Subcutaneous abdominal adipose tissue (tissue), 5 donors: ENCODE measurements at regions not wholly inside any gene's neighbourhood (a gene's known extent, or its start where the extent isn't known, plus 50 kb on each side); places are given as distances from the start of the nearest gene placed in this dataset.

Experiments
- H3K27ac ChIP-seq: one replicate; pipeline ENCODE4 v1.7.0; 2013; ENCODE audit warnings: low read depth, mild to moderate bottlenecking, inconsistent platforms, low read length, moderate library complexity
- H3K27me3 ChIP-seq, 5 donors: one replicate each; pipeline ENCODE4 v1.7.0; 2013; ENCODE audit warnings: low read length in 5 of 5, inconsistent platforms in 1 of 5; ENCODE audit not compliant: control insufficient read depth in 5 of 5, insufficient read depth in 4 of 5
- H3K36me3 ChIP-seq, 5 donors: one replicate each; pipeline ENCODE4 v1.7.0; 2013; ENCODE audit warnings: low read length in 5 of 5; ENCODE audit not compliant: control insufficient read depth in 5 of 5, insufficient read depth in 5 of 5
- H3K4me1 ChIP-seq, 5 donors: one replicate each; pipeline ENCODE4 v1.7.0; 2013; ENCODE audit warnings: low read length in 5 of 5, mild to moderate bottlenecking in 3 of 5, moderate library complexity in 1 of 5; ENCODE audit not compliant: control insufficient read depth in 5 of 5, insufficient read depth in 5 of 5
- H3K4me3 ChIP-seq, 5 donors: one replicate each; pipeline ENCODE4 v1.7.0; 2013; ENCODE audit warnings: low read length in 5 of 5, low read depth in 1 of 5
- H3K9ac ChIP-seq, 5 donors: one replicate each; pipeline ENCODE4 v1.7.0; 2013; ENCODE audit warnings: low read length in 5 of 5, mild to moderate bottlenecking in 4 of 5, moderate library complexity in 3 of 5
- H3K9me3 ChIP-seq, 5 donors: one replicate each; pipeline ENCODE4 v1.7.0; 2013; ENCODE audit warnings: low read length in 5 of 5; ENCODE audit not compliant: control insufficient read depth in 5 of 5
- donor health status: healthy.
- donor health status: healthy.
- donor health status: healthy.
- donor health status: healthy.
- donor health status: healthy.

GRCh38 chr5:125530833-125531615 is 784.6 kb upstream of the ZNF608 start:
- H3K27me3 ChIP-seq, result no peaks in the 10 kb centered on the region
- H3K9ac ChIP-seq, result no peak overlapping the region
- H3K27ac ChIP-seq, result no peak overlapping the region
- H3K36me3 ChIP-seq, result no peaks in the 10 kb centered on the region
- H3K4me3 ChIP-seq, result no peak overlapping the region
- H3K4me1 ChIP-seq, result no peaks in the 10 kb centered on the region
- peaks cover 0 to 4% (median 0%) of the 10 kb centered on the region in 5 donors for H3K9me3 ChIP-seq

GRCh38 chr5:125536095-125536494 is 789.7 kb upstream of the ZNF608 start:
- Histone ChIP-seq H3K4me1 (no peaks in the 10 kb centered on the region), H3K36me3 (no peaks in the 10 kb centered on the region), H3K27me3 (no peaks in the 10 kb centered on the region), H3K9ac (no peak overlapping the region), H3K9me3 (peaks cover 6 to 17% (median 10%) of the 10 kb centered on the region in 5 donors), H3K4me3 (no peak overlapping the region), H3K27ac (no peak overlapping the region)

GRCh38 chr5:125536582-125536981 is 790.1 kb upstream of the ZNF608 start:
- no peaks in the 10 kb centered on the region for H3K36me3 ChIP-seq
- no peak overlapping the region for H3K4me3 ChIP-seq
- H3K9ac ChIP-seq, result no peak overlapping the region
- H3K27me3 ChIP-seq, result no peaks in the 10 kb centered on the region
- H3K27ac ChIP-seq, result no peak overlapping the region
- H3K9me3 ChIP-seq, result peaks cover 6 to 17% (median 10%) of the 10 kb centered on the region in 5 donors
- H3K4me1 ChIP-seq, result no peaks in the 10 kb centered on the region

GRCh38 chr5:125537661-125538060 is 791.2 kb upstream of the ZNF608 start:
- H3K9ac ChIP-seq, result no peak overlapping the region
- H3K27ac ChIP-seq, result no peak overlapping the region
- H3K4me1 ChIP-seq, result no peaks in the 10 kb centered on the region
- H3K36me3 ChIP-seq, result no peaks in the 10 kb centered on the region
- no peak overlapping the region for H3K4me3 ChIP-seq
- no peaks in the 10 kb centered on the region for H3K27me3 ChIP-seq
- peaks cover 6 to 17% (median 10%) of the 10 kb centered on the region in 5 donors for H3K9me3 ChIP-seq

GRCh38 chr5:125538469-125538868 is 792.0 kb upstream of the ZNF608 start:
- H3K4me1 ChIP-seq, result no peaks in the 10 kb centered on the region
- H3K27ac ChIP-seq, result no peak overlapping the region
- H3K36me3 ChIP-seq, result no peaks in the 10 kb centered on the region
- no peak overlapping the region for H3K4me3 ChIP-seq
- H3K27me3 ChIP-seq, result no peaks in the 10 kb centered on the region
- peaks cover 6 to 17% (median 10%) of the 10 kb centered on the region in 5 donors for H3K9me3 ChIP-seq
- no peak overlapping the region for H3K9ac ChIP-seq

GRCh38 chr5:125541085-125541484 is 794.6 kb upstream of the ZNF608 start:
- Histone ChIP-seq H3K9me3 (peaks cover 6 to 16% (median 10%) of the 10 kb centered on the region in 5 donors), H3K27ac (no peak overlapping the region), H3K36me3 (no peaks in the 10 kb centered on the region), H3K4me1 (no peaks in the 10 kb centered on the region), H3K9ac (no peak overlapping the region), H3K27me3 (no peaks in the 10 kb centered on the region), H3K4me3 (no peak overlapping the region)

- Histone ChIP-seq H3K27me3 (no peaks in the 10 kb centered on the region), H3K4me1 (peaks cover 0 to 4% (median 0%) of the 10 kb centered on the region in 5 donors), H3K9me3 (no peaks in the 10 kb centered on the region), H3K27ac (no peak overlapping the region), H3K4me3 (no peak overlapping the region), H3K9ac (no peak overlapping the region), H3K36me3 (no peaks in the 10 kb centered on the region)
Measured at GRCh38 chr5:125549322-125549911, 803.0 kb upstream of the ZNF608 start.

GRCh38 chr5:125550274-125550673 is 803.8 kb upstream of the ZNF608 start:
- no peaks in the 10 kb centered on the region for H3K9me3 ChIP-seq
- H3K4me1 ChIP-seq, result peaks cover 0 to 4% (median 0%) of the 10 kb centered on the region in 5 donors
- no peaks in the 10 kb centered on the region for H3K36me3 ChIP-seq
- H3K27me3 ChIP-seq, result no peaks in the 10 kb centered on the region
- no peak overlapping the region for H3K27ac ChIP-seq
- H3K4me3 ChIP-seq, result no peak overlapping the region
- H3K9ac ChIP-seq, result no peak overlapping the region

GRCh38 chr5:125551246-125551645 is 804.8 kb upstream of the ZNF608 start:
- Histone ChIP-seq H3K36me3 (no peaks in the 10 kb centered on the region), H3K4me3 (no peak overlapping the region), H3K9me3 (no peaks in the 10 kb centered on the region), H3K27me3 (no peaks in the 10 kb centered on the region), H3K9ac (no peak overlapping the region), H3K27ac (no peak overlapping the region), H3K4me1 (peaks cover 0 to 4% (median 0%) of the 10 kb centered on the region in 5 donors)

GRCh38 chr5:125551797-125552196 is 805.4 kb upstream of the ZNF608 start:
- Histone ChIP-seq H3K27me3 (no peaks in the 10 kb centered on the region), H3K36me3 (no peaks in the 10 kb centered on the region), H3K9me3 (no peaks in the 10 kb centered on the region), H3K4me3 (no peak overlapping the region), H3K27ac (no peak overlapping the region), H3K9ac (no peak overlapping the region), H3K4me1 (peaks cover 0 to 4% (median 0%) of the 10 kb centered on the region in 5 donors)
